Omental fat pad (tissue), 3 donors: ENCODE measurements at regions not wholly inside any gene's neighbourhood (a gene's known extent, or its start where the extent isn't known, plus 50 kb on each side); places are given as distances from the start of the nearest gene placed in this dataset.

Experiments
- ATAC-seq: fragments of 150-250 bp; one replicate; pipeline ENCODE4 v1.9.1; 2016; ENCODE audit warnings: mild to moderate bottlenecking, moderate library complexity; ENCODE audit not compliant: low FRiP score
- DNase-seq: peaks from one replicate; pipeline ENCODE4 v3.0.0-alpha.2; 2019; ENCODE audit warnings: low spot score
- CTCF ChIP-seq, 3 donors: fragments of 450-650 bp; IDR thresholded peaks; one replicate each; pipeline ENCODE4 v1.5.1; 2016 to 2017; ENCODE audit warnings: antibody characterized with exemption in 3 of 3, mild to moderate bottlenecking in 3 of 3, moderate library complexity in 2 of 3

- TF ChIP-seq CTCF (IDR thresholded peaks at IDR 0.05): no peak
- ATAC-seq: no peak
- DNase-seq: no peak
Measured at GRCh38 chr2:196335221-196335634, 163.8 kb upstream of the STK17B start.

- no peak for DNase-seq
- ATAC-seq: no peak
- no peak for TF ChIP-seq CTCF (IDR thresholded peaks at IDR 0.05)
Measured at GRCh38 chr2:196336207-196336606, 164.8 kb upstream of the STK17B start.

DNA sequence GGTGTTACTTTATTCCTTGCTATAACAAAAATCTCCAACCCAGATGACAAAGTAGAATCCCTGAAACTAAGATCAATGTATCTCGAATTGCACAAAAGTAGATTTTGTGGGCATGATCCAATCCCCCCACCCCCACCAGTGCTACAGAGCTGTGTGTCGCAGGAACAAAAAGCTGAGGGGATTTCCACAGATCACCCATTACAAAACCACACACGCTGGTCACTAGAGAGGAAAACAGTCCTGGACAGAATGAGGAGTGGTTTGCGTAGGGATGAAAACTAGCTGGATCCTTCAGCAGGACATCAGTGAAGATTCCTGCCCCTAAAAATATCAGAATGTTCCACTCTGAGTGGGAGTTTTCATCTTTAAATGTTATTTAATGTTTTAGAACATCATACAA lies 165.3 kb upstream of the STK17B start:
- no peak for TF ChIP-seq CTCF (IDR thresholded peaks at IDR 0.05)
- DNase-seq (no peak), ATAC-seq (no peak)

- ATAC-seq (no peak), DNase-seq (no peak)
- TF ChIP-seq CTCF (IDR thresholded peaks at IDR 0.05): no peak
Measured at GRCh38 chr2:196337208-196337953, 166.0 kb upstream of the STK17B start.

- ATAC-seq (no peak), DNase-seq (no peak)
- TF ChIP-seq CTCF (IDR thresholded peaks at IDR 0.05): no peak
Measured at GRCh38 chr2:196338440-196338839, 167.1 kb upstream of the STK17B start.

- ATAC-seq (peak; percentile 54), DNase-seq (no peak)
- no peak for TF ChIP-seq CTCF (IDR thresholded peaks at IDR 0.05)
Measured at GRCh38 chr2:196341277-196341841, 170.0 kb upstream of the STK17B start.

DNA sequence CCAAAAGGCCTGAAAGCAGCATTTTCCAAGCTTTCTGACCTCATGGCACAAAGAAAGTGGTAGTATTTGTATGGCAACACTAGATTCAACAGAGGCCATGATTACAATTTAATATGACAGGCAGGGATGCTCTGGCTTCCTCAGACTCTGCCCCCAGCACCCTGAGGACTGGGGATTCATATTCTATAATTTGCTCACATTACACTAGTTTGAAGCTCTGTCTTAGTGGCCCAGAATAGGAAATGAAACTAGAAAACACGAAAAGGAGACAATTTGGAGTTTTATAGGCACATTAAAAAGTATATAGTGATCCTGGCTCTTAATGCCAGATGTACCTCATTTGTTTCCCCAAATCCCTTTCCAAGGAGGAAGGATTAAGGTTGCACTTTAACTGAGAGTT lies 173.0 kb upstream of the STK17B start:
- DNase-seq (no peak), ATAC-seq (no peak)
- no peak for TF ChIP-seq CTCF (IDR thresholded peaks at IDR 0.05)
